Left renal cortex interstitium (tissue), 4 donors: ENCODE measurements at regions not wholly inside any gene's neighbourhood (a gene's known extent, or its start where the extent isn't known, plus 50 kb on each side); places are given as distances from the start of the nearest gene placed in this dataset.
"Not testable (repeated sequence)": the region's sequence is repeated elsewhere in the genome, so short reads cannot be mapped to it uniquely, and the experiment has no call there.

Source experiments
- DNase-seq, 4 donors: peaks; one replicate each; pipeline ENCODE4 v3.0.0-alpha.2; 2013; ENCODE audit warnings: low read depth in 4 of 4, low spot score in 2 of 4, missing footprints in 1 of 4

DNA sequence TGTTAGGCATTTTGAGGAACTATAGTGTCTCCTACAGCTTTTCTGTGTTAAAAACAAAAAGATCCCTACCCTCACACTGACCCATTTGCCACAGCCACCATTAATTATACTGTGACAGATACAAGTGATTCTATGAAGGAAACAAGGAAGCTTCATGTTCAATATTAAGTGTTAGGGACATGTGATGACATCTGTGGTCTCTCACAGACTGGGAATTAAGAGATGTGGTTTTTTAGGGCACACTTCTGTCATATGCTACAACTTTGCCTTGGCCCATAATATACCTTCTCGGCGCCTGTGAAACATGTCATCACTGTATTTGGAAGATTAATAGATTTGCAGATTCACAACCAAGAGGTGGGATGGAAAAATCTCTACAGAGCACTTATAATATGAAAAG lies 102.9 kb upstream of the TCF21 start:
- no peak for DNase-seq

DNA sequence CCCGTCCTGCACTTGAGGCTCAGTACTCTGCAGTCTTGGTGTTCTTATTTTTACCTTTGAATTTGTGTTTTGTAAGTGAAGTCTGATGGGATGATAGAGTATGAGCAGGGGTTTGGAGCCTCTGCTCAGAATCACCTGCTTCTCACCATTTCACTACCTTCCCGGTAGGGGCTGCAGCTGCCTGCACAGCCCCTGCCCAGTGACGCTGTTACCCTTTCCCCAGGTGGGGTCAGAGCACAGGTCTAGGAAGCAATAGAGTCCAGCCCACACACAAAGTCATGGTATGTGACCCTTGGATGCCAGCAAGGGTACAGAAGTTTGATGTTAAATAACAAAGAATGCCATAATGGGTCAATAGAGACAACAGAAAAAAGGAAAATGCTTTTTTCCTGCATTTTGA lies 101.8 kb upstream of the TCF21 start:
- DNase-seq, result no peak

DNA sequence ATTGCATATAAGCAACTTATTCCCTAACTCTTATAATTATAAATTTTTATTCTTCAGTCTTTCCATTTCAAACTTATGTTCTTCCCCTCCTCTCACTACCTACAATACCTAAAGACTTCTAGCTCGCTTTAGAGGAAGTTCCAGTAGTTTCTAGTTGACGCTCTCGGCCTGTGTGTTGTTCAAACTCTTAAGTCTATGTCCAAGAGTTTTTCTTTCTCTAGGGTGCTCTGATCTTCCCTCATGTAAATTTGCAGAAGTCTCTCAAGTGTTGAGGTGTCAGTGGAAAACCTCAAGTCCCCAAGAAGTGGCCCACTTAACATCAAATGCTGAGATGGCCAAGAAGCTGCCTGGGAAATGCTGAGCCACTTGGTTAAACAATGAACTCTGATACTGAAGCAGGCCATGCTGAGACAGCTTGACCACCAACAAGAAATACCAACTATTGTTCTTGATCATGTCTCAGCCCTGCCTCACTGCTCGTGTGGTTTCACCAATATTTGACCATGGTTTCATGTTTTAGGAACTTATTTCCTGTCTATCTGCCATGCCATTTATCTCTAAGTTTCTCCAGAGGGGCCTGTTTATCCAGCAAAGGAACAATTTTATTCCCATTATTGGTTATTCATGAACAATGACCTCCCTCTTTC lies 100.9 kb upstream of the TCF21 start:
- DNase-seq, result no peak

GRCh38 chr6:133788556-133788955 lies 100.4 kb upstream of the TCF21 start:
- no peak for DNase-seq

DNA sequence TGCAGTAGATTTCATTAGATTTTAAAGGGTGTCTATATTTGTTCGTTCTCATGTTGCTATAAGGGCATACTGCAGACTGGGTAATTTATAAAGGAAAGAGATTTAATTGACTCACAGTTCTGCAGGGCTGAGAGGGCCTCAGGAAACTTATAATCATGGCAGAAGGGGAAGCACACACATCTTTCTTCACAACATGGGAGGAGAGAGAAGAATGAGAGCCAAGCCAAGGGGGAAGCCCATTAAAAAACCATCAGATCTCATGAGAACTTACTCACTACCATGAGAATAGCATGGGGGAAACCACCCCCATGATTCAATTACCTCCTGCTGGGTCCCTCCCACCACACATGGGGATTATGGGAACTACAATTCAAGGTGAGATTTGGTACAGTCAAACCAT lies 99.5 kb upstream of the TCF21 start:
- not testable (repeated sequence) for DNase-seq

DNA sequence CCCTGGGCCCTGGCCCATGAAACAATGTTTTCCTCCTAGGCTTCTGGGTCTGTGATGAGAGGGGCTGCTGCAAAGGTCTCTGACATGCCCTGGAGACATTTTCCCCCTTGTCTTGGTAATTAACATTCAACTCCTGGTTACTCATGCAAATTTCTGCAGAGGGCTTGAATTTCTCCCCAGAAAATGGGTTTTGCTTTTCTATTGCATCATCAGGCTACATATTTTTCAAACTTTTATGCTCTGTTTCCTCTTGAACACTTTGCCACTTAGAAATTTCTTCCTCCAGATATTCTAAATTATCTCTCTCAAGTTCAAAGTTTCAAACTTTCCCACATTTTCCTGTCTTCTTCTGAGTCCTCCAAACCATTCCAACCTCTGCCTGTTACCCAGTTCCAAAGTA lies 98.2 kb upstream of the TCF21 start:
- not testable (repeated sequence) for DNase-seq

DNA sequence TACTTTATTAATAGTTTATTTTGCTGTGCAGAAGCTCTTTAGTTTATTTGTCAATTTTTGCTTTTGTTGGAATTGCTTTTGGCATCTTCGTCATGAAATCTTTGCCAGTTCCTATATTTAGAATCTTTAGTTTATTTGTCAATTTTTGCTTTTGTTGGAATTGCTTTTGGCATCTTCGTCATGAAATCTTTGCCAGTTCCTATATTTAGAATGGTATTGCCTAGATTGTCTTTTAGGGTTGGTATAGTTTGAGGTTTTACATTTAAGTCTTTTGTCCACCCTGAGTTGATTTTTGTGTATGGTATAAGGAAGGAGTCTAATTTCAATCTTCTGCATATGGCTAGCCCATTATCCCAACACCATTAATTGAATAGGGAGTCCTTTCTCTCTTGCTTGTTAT lies 93.9 kb upstream of the TCF21 start:
- DNase-seq, result not testable (repeated sequence)

DNA sequence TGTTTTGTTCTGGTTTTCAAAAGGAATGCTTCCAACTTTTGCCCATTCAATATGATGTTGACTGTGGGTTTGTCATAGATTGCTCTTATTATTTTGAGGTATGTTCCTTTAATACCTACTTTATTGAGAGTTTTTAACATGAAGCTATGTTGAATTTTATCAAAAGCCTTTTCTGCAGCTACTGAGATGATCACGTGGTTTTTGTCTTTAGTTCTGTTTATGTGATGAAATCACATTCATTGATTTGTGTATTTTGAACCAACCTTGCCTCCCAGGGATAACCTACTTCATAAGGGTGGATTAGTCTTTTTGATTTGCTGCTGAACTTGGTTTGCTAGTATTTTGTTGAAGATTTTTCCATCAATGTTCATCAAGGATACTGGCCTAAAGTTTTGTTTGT lies 92.7 kb upstream of the TCF21 start:
- DNase-seq, result no peak

- no peak for DNase-seq
Measured at GRCh38 chr6:133799043-133799442, 89.9 kb upstream of the TCF21 start.

- DNase-seq, result no peak
Measured at GRCh38 chr6:133802861-133803260, 86.1 kb upstream of the TCF21 start.

- DNase-seq, result no peak
Measured at GRCh38 chr6:133804265-133804664, 84.6 kb upstream of the TCF21 start.

DNA sequence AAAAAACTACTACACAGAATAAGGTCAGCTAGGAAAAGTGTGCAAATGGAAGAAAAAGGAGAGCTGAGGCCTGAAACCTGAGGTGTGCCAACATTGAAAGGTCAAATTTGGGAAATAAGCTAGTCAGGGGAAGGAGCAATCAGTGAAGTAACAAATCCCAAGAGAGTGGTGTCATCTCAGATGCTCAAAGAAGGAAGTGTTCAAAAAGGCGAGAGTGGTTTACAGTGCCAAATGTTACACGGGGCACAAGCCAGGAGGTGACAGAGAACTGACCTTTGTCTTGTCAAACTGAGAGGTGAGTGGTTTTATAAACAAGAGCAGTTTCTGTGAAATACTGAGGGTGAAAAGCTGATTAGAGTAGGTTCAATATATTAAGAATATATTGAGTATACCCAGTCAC lies 83.0 kb upstream of the TCF21 start:
- DNase-seq, result no peak

DNA sequence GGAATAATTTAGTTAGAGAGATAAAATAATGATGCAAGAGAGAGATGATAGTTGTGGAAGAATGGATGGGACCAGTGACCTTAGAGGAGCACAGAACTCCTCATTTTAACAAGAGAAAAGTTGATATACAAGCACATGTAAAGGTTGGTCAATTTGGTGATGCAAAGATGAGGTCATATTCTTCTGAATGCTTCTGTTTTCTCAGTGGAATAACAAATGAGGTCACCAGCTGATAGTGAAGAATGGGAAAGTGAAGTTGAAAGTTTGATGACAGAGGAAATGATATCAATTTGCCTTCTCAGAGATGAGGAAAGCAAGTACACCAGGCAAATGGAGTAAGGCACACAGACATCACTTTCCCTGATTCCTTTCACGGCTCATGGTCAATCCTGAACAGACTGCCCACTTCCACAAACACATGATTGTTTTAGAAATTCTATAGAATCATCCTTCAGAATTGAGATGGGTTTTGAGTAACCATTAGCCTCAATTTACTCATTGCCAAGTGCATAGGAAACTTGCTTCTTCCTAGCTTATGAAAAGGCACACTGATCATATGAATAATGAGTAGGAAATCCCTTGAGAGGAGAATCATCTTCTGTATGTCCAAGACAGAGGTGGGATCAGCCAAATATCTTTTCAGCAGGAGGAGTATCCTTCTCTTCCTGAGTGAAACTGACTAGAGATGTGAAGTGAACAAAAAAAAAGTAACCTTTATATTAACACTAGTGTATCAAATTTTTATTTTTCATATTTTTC lies 82.4 kb upstream of the TCF21 start:
- DNase-seq, result no peak

- DNase-seq, result no peak
Measured at GRCh38 chr6:133807501-133807900, 81.4 kb upstream of the TCF21 start.

DNA sequence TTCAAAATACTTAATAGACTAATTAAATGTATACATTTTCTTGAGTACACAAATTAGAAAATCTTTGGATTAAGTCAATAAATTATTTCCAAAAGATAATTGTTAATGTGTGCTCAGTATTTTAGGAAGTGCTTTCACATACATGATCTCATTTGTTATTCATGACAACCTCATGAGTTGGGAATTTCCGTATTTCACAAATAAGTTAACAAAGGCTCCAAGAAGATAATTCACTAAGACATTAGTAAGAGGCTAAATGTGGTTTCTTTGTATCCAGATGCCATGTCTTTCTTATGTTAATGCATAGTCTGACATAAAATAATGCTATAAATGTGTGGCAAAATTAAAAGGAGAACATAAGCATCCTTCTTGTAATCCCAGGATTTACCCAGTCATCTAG lies 79.5 kb upstream of the TCF21 start:
- no peak for DNase-seq

DNA sequence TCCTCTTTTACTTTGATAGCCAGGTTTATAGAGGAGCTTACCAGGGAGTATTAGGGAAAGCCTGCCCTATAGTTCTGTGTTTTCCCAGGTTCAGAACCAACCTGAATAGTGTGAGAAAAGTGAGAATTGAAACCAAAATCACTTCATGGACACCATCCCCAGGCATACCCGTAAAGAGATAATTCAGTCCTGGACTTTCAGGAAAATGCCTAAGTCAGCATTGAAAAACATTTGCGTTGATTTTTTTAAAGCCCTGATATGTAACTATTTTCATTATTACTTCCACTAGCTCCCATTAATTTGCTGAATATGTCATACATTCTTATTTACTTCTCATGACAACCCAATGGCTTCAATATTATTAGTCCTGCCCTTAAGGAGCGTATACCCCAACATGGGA lies 77.4 kb upstream of the TCF21 start:
- DNase-seq, result no peak

DNA sequence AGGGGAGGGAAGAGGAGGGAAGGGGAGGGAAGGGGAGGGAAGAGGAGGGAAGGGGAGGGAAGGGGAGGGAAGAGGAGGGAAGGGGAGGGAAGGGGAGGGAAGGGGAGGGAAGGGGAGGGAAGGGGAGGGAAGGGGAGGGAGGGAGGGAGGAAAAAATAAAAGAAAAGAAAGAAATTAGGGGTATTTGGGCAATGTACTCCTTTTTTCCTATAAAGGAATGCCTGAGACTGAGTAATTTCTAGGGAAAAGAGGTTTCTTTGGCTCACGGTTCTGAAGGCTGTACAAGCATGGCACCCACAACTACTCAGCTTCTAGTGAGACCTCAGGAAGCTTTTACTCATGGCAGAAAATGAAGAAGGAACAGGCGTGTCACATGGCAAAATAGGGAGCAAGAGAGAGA lies 76.5 kb upstream of the TCF21 start:
- DNase-seq, result not testable (repeated sequence)

GRCh38 chr6:133814238-133814637 lies 74.7 kb upstream of the TCF21 start:
- no peak for DNase-seq

DNA sequence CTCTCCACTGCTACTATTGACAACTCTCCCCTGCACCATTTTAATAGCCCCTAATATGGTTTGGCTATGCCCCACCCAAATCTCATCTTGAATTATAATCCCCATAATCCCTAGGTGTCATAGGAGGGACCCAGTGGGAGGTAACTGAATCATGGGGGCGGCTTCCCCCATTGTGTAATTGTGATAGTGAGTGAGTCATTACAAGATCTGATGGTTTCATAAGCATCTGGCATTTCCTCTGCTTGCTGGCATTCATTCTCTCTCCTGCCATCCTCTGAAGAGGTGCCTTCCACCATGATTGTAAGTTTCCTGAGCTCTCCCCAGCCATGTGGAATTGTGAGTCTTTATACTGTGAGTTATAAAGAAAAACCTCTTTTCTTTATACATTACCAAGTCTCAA lies 74.1 kb upstream of the TCF21 start:
- no peak for DNase-seq

DNA sequence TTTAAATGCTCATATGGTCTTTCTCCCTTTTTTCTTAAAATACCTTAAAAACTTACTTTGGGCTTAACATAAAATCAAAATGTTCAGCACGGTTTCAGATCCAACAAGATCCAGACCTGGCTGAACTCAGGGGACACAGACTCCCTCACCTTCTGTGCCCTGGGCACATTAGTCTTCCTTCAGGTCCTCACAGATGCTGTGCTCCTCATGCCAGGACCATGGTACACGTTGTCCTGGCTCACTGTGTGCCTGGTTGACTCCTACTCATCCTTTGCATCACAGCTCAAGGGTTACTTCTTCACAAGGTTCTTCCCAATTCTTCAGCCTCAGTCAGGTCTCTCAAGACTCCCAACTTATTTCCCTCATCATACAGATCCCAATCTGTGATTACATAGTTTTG lies 73.6 kb upstream of the TCF21 start:
- no peak for DNase-seq

- no peak for DNase-seq
Measured at GRCh38 chr6:133816171-133816570, 72.7 kb upstream of the TCF21 start.

DNA sequence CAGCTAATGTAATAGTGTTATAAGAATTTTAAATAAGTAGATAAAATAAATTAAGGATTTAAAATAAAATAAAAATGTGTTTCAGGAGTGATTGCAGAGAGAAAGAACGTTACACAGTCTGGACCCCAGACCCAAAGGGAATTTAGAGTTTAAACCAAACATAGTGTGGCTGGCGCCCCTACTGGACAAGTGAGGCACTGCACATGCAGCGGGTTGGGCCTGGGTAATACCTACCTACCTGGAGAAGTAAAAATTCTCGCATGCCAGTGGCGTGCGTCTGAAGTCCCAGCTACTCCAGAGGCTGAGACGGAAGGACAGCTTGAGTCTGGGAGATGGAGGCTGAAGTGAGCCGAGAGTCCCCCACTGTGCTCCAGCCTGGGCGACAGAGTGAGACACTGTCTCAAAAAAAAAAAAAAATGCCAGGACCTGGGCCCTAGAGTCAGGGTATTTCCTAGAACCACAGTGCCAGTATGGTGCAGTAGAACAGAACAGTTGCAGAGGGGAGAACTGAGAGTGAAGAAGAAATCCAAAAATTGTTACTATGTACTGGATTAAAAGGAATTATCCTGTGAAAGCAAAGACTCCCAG lies 71.4 kb upstream of the TCF21 start:
- DNase-seq, result no peak
